GM12878 (cell line): ENCODE measurements at regions not wholly inside any gene's neighbourhood (a gene's known extent, or its start where the extent isn't known, plus 50 kb on each side); places are given as distances from the start of the nearest gene placed in this dataset.

ENCODE experiments used
- ATAC-seq: fragments of 200-7000 bp; cut with Tn5 transposase; 3 replicates; pipeline ENCODE4 v1.9.1; 2020; ENCODE audit warnings: mild to moderate bottlenecking, moderate library complexity
- BruUV-seq: library from RNA; stranded (reverse); fragments of 400-500 nt; replicated peaks from 2 replicates; lab custom pipeline; 2021; lab: Mats Ljungman, UMichigan
- CTCF ChIA-PET: fragments of 300-600 bp; sonication (Branson Sonifier 250); formaldehyde crosslinking; extraction: SDS; loops from one replicate; lab custom pipeline; 2021; ENCODE audit warnings: inconsistent platforms; lab: Yijun Ruan, JAX
- POLR2A ChIA-PET: fragments of 350-600 bp; formaldehyde crosslinking; extraction: SDS; loops from one replicate; lab custom pipeline; 2021; ENCODE audit warnings: inconsistent platforms; lab: Charles Lee
- RAD21 ChIA-PET: fragments of 300-600 bp; sonication (Branson Sonifier 250); formaldehyde crosslinking; loops from one replicate; lab custom pipeline; 2023; ENCODE audit warnings: antibody characterized with exemption; ENCODE audit not compliant: unreplicated experiment; lab: Charles Lee
- SMC1A ChIA-PET: fragments of 300-600 bp; sonication (Branson Sonifier 250); formaldehyde crosslinking; loops from one replicate; lab custom pipeline; 2023; ENCODE audit not compliant: unreplicated experiment, uncharacterized antibody; lab: Charles Lee
- DNase-seq: peaks from one replicate; pipeline ENCODE4 v3.0.0-alpha.2; 2011; ENCODE audit warnings: low read depth, low spot score
- FAIRE-seq: peaks from 3 replicates; lab custom pipeline; 2011; peaks lifted over from hg19 to GRCh38; lab: Jason Lieb, UNC
- H2AFZ ChIP-seq: 2 replicates; pipeline ENCODE4 v1.6.0; 2011; ENCODE audit warnings: low read depth, low read length, control low read depth; ENCODE audit not compliant: control insufficient read depth
- H3K27ac ChIP-seq: 2 replicates; pipeline ENCODE4 v1.5.1; 2011; ENCODE audit warnings: control low read depth; ENCODE audit not compliant: control insufficient read depth, insufficient read depth
- H3K27me3 ChIP-seq, 2 experiments: replicated peaks in 1 of 2; 2 replicates each; pipeline versions ENCODE4 v1.6.0 to v1.6.1; 2011; ENCODE audit warnings: low read length in 1 of 2; ENCODE audit not compliant: control insufficient read depth in 2 of 2, insufficient read depth in 2 of 2
- H3K36me3 ChIP-seq, 2 experiments: 2 replicates each; pipeline ENCODE4 v1.5.1; 2011; ENCODE audit warnings: low read length in 1 of 2; ENCODE audit not compliant: control insufficient read depth in 2 of 2, insufficient read depth in 2 of 2
- H3K4me1 ChIP-seq: 2 replicates; pipeline ENCODE4 v1.6.1; 2011; ENCODE audit warnings: mild to moderate bottlenecking, low read length, moderate library complexity, mixed read lengths; ENCODE audit not compliant: control insufficient read depth, insufficient read depth
- H3K4me2 ChIP-seq: 2 replicates; pipeline ENCODE4 v1.6.0; 2011; ENCODE audit warnings: control low read depth; ENCODE audit not compliant: control insufficient read depth, insufficient read depth
- H3K4me3 ChIP-seq: fragments of 200-600 bp; sonication (generic); 2 replicates; pipeline ENCODE4 v1.5.1; 2016
- H3K79me2 ChIP-seq: 2 replicates; pipeline ENCODE4 v1.6.0; 2011; ENCODE audit warnings: low read length; ENCODE audit not compliant: control insufficient read depth, insufficient read depth
- H3K9ac ChIP-seq: 2 replicates; pipeline ENCODE4 v1.8.0; 2011; ENCODE audit warnings: low read length, control low read depth, mixed read lengths; ENCODE audit not compliant: control insufficient read depth, insufficient read depth
- H3K9me3 ChIP-seq: replicated peaks from 3 replicates; pipeline ENCODE4 v1.5.1; 2011; ENCODE audit warnings: mild to moderate bottlenecking, low read length; ENCODE audit not compliant: control insufficient read depth, insufficient read depth
- H4K20me1 ChIP-seq: 2 replicates; pipeline ENCODE4 v1.6.0; 2011; ENCODE audit not compliant: control insufficient read depth, insufficient read depth
- CBFB ChIP-seq: IDR thresholded peaks from 2 replicates; pipeline ENCODE4 v1.6.1; 2016; ENCODE audit warnings: antibody characterized with exemption, low read depth
- MAX ChIP-seq: IDR thresholded peaks from 2 replicates; pipeline ENCODE4 v1.6.1; 2012; ENCODE audit warnings: low read depth, low read length, improper control_type of control experiment
- WGBS: methylation state at CpG from one replicate; pipeline ENCODE4 v1.1.6; 2016; ENCODE audit warnings: low lambda C conversion rate; ENCODE audit not compliant: insufficient replicate concordance, insufficient coverage; ENCODE audit errors: missing lambda C conversion rate; 5-methylcytosine and 5-hydroxymethylcytosine counted together
- in situ Hi-C: fragments of 300-500 bp; cut with MboI; formaldehyde crosslinking; loops from 9 replicates; pipeline ENCODE4 v1.14.3; 2018; ENCODE audit warnings: mixed read lengths
- intact Hi-C: fragments of 100-400 bp; cut with micrococcal nuclease; formaldehyde crosslinking; loops from one replicate; pipeline ENCODE4 v1.14.2; 2022; ENCODE audit not compliant: unreplicated experiment
- TF ChIP-seq, protein P1 (sequence below): fragments of 450-650 bp; formaldehyde crosslinking; IDR thresholded peaks from 2 replicates; pipeline ENCODE4 v1.4.0; 2020; ENCODE audit warnings: mild to moderate bottlenecking, moderate library complexity

DNA sequence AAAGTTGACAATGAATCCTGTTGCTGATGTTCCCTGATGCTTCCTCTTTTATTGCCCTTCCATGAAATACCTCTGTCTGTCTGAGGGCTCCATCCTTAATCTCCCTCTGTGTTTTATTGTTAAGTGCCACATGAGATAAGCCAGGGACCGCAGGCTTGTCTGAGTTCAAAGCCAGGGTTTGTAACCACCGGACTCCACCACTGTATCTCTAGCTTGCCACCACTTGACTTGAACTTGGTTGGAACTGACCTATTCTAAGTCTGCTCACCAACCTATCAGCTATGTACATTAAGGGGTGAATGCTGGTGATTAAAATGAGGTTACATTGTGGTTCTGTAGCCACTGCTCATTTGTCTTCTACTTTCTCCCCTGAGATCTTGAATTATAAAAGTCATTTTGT lies 328.5 kb upstream of the ZEB2 start (continued):
- TF ChIP-seq, protein P1, sequence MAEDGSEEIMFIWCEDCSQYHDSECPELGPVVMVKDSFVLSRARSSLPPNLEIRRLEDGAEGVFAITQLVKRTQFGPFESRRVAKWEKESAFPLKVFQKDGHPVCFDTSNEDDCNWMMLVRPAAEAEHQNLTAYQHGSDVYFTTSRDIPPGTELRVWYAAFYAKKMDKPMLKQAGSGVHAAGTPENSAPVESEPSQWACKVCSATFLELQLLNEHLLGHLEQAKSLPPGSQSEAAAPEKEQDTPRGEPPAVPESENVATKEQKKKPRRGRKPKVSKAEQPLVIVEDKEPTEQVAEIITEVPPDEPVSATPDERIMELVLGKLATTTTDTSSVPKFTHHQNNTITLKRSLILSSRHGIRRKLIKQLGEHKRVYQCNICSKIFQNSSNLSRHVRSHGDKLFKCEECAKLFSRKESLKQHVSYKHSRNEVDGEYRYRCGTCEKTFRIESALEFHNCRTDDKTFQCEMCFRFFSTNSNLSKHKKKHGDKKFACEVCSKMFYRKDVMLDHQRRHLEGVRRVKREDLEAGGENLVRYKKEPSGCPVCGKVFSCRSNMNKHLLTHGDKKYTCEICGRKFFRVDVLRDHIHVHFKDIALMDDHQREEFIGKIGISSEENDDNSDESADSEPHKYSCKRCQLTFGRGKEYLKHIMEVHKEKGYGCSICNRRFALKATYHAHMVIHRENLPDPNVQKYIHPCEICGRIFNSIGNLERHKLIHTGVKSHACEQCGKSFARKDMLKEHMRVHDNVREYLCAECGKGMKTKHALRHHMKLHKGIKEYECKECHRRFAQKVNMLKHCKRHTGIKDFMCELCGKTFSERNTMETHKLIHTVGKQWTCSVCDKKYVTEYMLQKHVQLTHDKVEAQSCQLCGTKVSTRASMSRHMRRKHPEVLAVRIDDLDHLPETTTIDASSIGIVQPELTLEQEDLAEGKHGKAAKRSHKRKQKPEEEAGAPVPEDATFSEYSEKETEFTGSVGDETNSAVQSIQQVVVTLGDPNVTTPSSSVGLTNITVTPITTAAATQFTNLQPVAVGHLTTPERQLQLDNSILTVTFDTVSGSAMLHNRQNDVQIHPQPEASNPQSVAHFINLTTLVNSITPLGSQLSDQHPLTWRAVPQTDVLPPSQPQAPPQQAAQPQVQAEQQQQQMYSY (CRISPR knock-in tag) = no peak

GRCh38 chr2:144847347-144848080 lies 327.6 kb upstream of the ZEB2 start:
- Histone ChIP-seq H3K4me2 (no peak overlapping the region), H4K20me1 (no peaks in the 10 kb centered on the region), H3K27ac (no peak overlapping the region), H2AFZ (no peak overlapping the region), H3K27me3 (no peaks in the 10 kb centered on the region), H3K79me2 (no peaks in the 10 kb centered on the region), H3K9me3 (no peaks in the 10 kb centered on the region), H3K9ac (no peak overlapping the region), H3K4me3 (no peak overlapping the region), H3K36me3 (no peaks in the 10 kb centered on the region), H3K4me1 (no peaks in the 10 kb centered on the region)
- CTCF ChIA-PET = no interaction called here
- no TSS peak for BruUV-seq
- FAIRE-seq (no peak), ATAC-seq (no peak), DNase-seq (no peak)
- 37% methylated on average over 5 of the region's 5 CpGs for WGBS
- SMC1A ChIA-PET = interaction anchor here (0.8 kb wide), 1 partner anchor 1171 kb away, joined by 3 read pairs; no protein-coding TSS in a partner anchor
- intact Hi-C loops = no loop called here
- RAD21 ChIA-PET = no interaction called here
- in situ Hi-C loops = no loop called here
- no peak for TF ChIP-seq MAX
- TF ChIP-seq CBFB = no peak
- POLR2A ChIA-PET = no interaction called here
